Dermis microvascular lymphatic vessel endothelial cell (primary cell): ENCODE measurements at regions not wholly inside any gene's neighbourhood (a gene's known extent, or its start where the extent isn't known, plus 50 kb on each side); places are given as distances from the start of the nearest gene placed in this dataset.
A peak's percentile ranks its signal among the peaks of the same experiment; 100 is the strongest.
"Not testable (repeated sequence)": the region's sequence is repeated elsewhere in the genome, so short reads cannot be mapped to it uniquely, and the experiment has no call there.

Source experiments
- DNase-seq, 2 donors: peaks; one replicate each; pipeline versions ENCODE4 v3.0.0 to v3.0.0-alpha.2; 2010; ENCODE audit warnings: low read depth in 2 of 2

DNA sequence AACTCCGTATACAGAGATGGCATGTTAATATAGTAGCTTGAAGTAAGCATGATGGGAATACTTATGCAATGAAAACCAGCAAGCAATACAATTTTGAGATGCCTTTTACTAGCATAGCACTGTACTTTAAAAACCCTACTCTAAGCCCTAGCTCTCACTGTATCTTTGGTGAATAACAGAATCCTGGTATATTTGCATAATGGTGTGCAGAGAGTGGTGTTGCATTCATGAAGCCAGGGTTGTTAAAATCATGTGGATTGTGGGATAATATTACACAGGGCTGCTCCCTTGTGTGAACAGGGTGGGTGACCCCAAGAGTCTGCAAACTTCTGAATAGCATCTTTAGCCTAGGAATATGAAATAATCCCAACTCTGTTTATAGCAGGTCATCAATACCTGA, 105.2 kb upstream of the BMP2 start:
- no peak for DNase-seq

DNA sequence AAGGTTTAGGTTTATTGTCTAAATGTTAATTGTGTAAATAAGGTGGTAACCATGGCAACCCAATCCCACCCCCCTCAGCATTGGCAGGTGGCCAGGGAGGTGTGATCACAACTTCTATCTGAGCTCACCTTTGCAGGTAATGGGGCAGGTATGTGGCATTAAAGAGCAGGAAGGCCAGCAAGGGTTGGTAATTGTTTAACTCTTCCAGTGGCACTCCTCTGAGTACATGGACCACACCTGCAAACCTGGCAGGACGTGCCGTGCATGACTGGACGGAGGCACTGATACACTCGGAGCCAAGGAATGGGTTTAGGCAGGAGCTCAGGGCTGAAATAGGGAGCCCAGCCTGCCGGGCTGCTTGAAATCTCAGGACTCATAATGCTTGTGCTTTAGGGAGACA, 107.0 kb upstream of the BMP2 start:
- no peak for DNase-seq

DNA sequence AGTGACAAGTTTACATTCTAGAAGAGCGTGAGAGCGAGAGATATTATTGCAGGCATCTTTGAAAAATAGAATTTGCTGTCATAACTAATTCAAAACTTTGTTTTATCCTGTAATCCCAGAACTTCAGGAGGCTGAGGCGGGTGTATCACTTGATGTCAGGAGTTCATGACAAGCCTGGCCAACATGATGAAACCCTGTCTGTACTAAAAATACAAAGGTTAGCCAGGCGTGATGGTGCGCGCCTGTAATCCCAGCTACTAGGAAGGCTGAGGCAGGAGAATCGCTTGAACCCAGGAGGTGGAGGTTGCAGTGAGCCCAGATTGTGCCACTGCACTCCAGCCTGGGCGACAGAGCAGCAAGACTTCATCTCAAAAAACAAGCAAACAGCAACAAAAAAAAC, 108.6 kb upstream of the BMP2 start:
- not testable (repeated sequence) for DNase-seq

DNA sequence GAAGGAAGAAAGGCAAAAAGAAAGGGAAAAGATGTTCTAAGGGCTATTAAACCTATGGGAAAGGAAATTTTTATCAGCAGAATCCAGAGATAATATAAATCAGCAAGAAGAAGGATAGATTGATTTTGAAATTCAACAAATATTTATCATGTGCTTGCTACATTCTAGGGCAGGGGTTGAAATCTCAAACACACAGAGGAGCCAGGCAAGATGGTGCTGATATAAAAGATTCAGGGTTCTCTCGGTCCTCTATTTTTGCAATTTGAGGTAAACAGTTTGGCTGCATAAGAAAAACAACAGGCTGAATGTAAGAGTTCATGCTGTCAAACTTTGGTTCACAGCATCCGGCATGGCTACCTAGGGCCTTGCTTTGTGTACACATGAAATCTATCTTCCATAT, 109.6 kb upstream of the BMP2 start:
- no peak for DNase-seq

DNA sequence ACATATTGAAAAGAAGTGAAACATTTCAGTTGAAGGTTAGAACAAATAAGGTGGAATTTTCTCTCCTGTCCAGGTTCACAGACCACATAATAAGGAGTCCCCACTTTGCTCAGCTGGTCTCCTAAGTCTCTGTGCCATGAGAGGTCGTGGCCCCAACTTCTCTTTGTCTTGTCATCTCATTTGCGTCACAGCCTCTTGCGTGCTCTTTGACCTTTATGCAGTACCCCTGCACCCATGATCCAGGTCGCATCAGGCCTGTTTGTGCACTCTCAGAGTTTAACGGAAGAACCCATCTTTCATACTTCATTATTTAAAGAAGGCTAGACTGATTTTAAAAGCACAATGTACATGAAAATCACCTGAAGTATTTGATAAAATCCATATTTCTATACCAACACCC, 110.4 kb upstream of the BMP2 start:
- no peak for DNase-seq

DNA sequence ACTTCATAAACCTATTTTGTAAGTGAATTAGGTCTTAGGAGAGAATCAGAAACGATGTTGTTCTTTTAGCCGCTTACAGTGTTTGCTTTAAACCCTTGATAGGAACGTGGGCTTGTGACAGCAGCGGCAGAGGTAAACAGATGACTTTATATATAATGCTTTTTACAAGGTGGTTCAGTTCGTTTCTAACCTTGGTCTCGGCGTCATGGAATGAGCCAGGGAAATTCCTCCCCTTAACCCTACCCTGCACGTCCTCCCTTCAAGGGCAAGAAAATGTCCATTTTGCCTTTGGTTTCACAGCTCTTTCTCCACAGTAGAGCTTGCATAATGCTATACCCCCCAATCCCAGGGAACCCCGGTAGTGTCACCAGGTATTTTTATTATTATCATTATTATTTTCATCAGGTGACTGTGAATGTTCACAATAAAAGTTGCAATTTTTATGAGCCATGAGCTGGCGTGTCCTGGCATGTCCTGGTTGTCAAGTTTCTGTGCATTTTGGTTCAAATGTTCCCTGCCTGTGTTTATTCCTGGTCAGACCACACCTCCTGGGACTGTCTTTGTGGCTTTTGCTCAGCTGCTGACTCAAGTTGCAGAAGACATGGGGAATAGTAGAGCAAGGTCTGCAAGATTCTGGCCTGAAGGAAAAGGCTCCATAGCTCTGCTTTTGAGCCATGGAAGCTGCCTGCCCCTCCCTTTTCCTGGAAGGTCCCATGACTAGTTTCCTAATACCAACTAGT, 112.8 kb upstream of the BMP2 start:
- DNase-seq, result no peak

DNA sequence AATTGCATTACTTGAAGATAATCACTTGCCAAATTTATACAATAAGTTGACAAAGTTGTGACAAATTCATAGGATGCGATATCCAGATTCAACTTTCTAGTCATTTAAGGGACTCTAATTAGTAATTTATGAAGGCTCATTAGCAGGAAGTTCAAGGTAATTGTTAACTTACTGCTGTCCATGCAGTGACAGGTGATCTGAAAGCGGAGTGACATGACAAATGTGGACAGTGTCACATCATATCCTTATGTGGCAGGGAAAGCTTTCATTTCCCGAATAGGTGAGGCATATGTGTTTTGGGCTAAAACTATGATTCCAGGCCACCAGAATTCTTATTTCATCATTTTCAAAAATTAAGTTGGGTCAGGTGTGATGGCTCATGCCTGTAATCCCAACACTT, 115.9 kb upstream of the BMP2 start:
- DNase-seq, result no peak

DNA sequence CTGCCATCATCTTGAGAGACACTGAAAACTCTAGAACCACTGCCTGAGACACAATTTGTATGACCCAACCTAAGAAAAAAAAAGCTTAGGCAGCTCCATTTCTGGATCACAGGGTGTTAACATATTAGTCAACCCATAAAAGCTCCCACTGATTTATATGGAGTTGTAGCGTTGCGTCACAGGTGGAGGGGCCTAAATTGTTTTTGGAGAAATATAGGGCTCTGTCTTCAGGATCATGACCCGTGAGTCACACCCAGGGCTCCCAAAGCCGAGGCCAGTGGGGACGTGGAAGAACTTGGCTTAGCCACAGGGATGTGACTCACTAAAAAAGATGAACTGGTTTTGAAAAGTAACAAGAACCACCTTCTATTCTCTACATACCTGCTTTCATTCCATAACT, 116.5 kb upstream of the BMP2 start:
- peak in 1 of 2 donors; percentile 3 for DNase-seq

DNA sequence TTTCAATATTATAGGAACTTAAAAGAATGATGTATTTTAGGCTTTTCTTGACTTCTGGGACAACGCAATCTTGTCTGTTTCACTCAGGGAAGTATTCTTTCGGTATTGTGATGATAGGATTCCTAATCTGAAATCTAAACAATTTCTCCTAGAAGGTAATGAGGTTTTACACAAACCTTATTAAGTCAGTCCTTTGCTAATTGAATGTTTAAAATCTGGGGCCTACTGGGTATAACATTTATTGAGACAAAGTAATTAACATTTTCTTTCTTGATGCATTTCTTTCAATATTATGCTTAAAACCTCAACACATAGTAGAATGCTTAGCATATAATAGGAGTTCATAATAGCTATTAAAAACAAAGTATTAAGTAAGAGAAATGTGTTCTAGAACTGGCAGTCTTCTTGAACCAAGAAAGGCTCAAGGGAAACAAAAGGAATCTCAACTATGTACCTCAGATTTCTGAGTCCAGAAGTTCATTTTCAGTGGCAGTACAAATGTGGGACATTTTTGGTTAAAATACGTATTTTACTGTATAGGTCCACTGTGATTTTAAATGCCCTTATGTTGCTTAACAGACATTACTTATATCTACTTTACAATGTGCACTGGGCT, 121.4 kb upstream of the BMP2 start:
- no peak for DNase-seq

DNA sequence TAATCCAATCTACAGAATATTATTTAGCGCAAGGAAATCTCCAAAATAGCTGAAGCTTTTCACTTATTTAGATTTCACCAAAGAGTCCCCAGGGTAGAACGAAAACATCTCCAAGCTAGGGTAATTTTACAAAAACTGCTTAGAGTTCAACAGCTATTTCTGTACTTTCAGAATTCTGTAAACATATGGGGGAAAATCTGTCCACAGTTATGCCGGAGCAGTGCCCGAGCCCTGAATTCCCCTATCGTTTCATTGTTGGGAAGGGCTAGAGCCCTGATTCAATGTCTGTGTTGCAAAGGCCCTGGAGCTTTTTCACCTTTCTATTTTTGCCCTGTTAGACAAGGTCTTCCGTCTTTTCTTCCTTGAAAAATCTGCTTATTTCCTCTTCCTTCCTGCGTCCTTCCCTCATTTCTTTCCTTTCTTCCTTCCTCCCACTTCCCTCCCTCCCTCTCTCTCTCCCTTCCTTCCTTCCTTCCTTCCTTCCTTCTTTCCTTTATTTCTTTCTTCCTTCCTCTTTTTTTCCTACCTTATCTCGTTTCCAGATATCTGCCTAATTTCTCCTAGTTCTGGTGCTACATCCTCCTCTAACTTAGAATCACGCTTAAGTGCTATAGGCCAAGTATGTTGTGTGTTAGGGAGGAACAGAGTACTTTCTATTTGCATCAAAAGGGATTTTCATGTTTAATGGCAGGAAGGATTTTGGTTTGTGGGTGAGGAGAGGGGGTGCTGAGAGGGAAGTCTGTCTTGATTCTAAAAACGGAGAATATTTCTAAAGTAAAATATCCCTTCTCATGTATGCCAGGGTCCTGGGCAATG, 122.5 kb upstream of the BMP2 start:
- no peak for DNase-seq

DNA sequence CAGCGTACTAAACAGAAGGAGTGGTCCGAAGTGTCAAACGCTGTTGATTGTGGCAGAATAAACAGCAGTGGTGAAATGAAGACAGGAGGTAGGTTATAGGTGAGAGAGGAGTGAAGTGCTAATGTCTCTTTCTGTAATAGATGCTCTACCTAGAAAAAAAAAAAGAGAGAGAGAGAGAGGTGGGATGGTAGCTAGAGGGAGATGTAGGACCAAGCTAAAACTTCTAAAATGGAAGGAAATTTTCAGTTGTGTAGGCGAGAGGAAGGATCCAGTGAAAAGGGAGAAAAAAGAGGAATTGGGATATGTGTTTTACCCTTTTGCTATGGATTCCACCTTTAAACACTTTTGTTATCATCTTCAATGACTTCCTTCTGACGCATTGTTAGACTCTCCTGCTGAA, 126.5 kb upstream of the BMP2 start:
- DNase-seq, result peak; percentile 7 to 12

DNA sequence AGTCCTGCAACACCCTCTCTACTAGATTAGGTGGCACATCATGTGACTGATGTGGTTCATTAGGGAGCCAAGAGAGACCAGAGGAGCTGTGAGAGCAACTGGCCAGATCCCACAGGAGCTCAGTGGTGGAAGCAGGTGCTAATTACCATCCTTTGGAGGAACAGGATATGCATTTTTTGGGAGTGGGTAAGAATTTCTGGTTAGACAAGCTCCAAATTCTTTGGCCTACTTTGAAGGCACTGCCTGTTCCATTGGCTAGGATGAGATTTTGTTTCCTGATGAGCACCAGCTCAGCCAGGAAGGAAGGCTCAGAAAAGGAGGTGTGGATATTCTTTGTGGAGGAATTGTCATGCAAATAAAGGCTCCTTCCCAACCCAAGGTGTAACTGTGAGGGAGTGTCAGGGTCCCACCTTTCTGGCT, 130.3 kb upstream of the BMP2 start:
- no peak for DNase-seq

DNA sequence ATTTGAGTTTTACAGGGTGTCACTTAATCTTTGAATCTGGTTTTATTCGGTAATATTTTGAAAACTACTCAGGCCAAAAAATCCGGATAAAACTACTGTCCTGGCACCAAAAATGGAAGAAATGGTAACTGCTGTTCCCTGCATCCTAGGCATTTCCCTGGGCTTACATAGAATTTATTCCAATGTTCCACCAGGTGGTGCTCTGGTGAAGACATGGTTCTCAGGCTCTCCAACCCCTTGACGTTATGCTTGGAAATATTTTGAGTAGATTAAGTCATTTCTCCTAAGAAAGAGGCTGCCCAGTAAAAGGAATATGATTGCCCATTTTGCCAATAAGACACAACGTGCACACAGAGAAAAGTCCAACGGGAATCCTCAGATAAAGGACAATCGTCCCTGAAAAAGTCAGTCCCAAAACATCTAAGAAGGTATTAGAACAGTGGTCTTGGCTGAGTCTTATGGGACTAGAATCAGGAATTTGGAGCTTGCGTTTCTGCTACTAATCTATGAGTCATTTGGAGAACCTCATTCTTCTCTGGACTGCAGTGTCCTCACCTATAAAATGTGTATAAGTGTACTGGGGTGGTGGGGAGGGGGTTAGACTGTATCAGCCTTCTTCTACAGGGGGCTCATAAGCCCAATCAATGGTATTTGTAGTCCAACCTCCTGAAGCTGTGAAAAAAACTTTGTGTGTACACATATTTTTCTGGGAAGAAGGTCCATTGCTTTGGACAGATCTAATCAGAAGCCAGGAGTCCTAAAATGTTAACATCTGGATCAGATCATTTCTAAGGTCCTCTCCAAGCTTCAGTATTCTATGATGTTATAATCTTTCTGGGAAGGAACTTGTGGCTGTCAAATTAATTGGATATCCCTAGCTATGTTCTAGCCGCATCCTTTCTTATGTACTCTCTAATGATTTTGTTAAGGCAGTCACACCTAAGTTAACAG, 131.0 kb upstream of the BMP2 start:
- peak; percentile 60 to 79 for DNase-seq

DNA sequence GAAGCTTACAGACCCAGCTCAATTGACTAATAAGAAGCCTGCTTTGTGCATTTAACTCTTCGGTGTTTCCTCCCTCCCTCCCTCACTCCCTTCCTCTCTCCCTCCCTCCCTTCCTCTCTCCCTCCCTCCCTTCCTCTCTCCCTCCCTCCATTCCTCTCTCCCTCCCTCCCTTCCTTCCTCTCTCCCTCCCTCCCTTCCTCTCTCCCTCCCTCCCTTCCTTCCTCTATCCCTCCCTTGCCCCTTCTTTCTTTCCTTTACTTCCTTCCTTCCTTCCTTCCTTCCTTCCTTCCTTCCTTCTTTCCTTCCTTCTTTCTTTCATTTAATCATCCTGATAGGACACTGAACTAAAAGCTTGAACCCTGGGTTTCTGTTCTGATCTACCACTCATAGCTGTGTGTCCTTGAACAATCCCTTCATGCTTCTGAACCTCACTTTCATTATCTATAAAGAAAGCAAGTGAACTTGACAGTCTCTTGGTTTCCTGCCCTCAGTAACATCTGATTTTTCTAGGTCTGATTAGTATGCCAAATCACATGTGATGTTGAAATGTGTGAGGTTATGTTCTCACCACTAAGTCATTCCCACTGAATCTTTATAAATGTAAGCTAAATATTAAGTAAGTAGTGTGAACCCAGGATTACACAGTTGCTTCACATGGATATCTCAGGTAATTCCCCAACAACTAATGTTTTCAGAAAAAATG, 132.3 kb upstream of the BMP2 start:
- DNase-seq, result no peak

DNA sequence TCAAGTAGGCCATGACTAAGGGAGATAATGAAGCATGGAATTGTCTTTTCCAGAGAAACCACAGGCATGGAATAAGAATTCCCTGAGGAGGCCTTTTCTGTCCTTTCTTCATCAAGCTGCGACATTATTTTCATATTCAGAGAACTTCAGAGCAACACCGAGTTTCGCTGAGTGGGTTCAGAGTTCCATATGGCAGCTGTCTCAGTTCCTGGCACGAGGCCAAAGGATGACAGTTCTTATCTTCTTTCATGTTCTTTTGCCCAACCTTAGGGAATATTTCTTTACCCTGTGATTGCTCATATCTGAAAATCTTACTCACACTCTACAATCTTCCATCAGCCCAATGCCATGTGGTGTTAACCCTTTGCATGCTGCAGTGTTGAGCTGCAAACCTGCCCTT, 135.3 kb upstream of the BMP2 start:
- DNase-seq, result no peak

DNA sequence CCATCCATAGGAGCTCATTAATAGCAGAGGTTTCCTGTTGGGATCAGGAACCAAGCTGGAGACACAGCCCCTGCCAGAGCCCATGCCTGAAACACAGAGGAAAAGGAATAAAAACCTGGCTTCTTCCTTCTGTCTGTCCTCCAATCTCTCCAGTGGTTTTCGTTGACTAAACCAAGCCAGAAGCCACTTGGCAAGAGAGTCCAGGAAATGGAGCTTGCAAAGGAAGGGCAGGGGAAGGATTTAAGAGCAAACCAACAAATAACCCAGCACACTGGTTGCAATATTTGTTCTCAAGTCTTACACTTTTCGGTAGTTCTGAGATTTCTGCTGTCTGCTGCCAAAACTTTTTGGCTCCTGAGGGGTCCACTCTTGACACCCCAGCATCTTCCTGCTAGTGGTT, 137.0 kb upstream of the BMP2 start:
- DNase-seq, result peak; percentile 18 to 29

DNA sequence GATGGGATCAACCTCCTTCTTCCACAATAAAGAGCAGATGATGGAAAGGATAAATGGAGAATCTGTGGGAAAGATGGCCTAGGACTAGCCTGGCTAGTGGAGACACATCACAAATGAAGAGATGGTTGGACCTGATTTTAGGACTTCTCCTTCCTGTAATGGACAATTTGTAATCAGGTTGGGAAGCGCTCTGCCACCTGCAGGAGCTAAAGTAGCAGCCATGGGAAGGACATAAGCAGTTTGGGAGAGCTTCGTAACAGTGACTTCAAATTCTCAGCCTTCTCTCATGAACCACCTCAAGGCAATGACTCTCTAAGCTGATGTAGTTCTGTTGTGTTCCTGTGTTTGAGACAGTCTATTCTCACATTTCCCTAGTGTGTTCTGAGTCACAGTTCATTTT, 137.9 kb upstream of the BMP2 start:
- DNase-seq, result no peak

DNA sequence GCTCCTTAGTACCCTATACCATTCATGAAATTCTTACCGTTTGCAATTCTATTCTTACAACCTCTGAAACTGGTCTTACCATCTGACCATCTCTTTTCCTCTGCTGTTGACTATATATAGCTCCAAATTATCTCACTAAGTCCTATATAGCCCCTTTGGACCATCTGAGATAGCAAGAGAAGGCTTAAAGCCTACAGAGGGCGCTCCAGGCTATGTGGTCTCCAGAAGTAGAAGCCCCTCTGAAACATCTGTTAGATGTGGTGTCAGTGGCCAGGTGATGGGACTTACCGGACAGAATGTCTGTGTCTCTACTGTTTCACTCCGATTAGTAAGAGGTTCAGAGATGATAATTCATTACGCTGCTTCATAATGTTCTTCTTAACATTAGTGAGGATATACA, 140.7 kb upstream of the BMP2 start:
- peak in 1 of 2 donors; percentile 33 for DNase-seq

DNA sequence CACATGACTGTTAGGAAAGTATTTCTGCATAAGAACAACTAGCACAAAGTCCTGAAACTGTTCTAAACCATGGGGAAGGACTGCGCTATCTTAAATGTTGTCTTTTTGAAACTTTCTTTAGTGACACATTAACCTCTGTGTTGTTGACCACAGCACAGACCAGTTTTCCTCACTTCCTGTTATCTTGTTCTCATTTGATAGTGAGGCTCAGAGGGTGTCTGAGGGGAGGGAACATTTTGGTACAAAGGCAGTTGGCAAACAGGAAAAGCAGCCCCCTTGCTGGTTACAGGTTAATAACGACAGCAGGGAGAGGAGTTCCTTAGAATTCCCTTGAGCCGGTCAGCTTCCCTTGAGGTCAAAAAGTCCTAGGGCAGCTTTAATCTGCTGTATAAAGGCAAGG, 143.5 kb upstream of the BMP2 start:
- peak in 1 of 2 donors; percentile 34 for DNase-seq

DNA sequence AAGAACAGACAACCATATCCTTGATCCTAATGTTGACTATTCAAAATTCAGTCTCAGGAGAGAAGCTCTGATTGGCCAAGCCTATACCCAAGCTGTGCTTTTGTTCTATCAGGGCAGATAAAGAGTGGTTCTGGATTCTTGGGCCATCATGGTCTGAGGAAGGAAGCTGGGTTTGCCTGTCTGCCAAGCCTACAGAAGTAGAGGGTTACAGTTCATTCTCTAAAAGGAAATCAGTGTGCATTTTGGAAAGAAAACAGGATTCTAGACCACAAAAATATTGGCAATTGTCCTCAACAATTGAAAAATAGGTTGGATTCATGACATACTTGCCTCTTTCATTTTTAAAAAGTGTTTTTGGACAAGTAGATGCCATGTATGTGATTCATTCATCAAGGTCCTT, 145.4 kb upstream of the BMP2 start:
- DNase-seq, result peak; percentile 11 to 35

DNA sequence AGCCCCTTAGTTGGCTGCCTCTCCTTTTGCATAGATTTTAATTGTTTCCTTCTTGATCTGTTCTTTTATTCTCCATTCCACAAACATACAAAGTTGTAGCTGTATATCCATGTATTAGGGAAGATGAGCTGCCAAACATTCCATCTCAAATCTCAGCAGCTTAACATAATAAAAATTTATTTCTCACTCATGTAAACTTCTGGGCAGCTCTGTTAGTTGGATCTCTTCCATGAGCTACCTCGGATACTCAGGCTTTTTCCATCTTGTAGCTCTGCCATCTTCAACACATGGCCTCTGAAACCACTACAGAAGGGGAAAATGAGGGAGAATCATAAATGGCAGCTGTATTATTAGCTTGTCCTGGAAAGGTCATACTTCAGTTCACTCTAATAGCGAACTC, 149.4 kb upstream of the BMP2 start:
- no peak for DNase-seq
